ENCODE measurements at regions not wholly inside any gene's neighbourhood (a gene's known extent, or its start where the extent isn't known, plus 50 kb on each side); places are given as distances from the start of the nearest gene placed in this dataset.

DNA sequence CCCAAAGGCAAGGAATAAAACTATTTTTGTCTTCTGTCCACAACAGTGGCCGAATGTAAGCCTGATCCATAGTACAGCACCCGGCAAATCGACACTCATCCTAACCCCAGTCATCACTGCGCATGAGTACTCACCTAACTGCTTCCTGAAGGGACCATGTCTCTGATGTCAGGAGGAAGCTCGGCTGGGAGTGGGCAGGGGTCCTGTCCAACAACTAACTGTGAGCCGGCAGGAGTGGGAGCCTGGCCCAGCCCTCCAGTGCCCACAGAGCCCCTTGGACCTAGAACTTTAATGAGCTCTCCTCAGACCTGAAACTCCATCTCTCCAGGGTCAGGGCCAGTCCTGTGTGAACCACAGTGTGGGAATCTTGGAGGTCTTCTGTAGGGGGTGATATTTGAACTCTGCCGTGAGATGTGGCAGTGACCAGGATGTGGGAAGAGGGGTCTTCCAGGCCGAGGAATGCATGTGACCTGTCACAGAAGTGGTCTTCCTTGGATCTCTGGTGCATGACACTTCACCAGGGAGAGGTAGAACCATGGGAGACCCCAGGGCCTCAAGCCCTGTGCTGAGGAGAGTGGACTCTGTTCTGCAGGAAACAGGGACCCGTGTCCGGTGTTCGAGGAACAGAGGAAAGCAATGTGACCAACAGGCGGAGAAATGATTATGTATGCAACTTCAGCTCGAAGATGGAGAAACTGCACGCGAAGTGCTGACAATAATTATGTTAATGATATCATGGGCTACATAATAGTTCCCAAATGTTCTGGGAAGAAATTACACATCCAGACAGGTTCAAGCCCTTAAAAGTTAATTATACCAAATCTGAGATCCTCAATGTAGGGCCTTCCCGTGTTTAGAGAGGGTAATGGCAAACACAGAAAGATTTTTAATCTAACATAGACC is 240.1 kb upstream of the HDAC4 start:
- DNase-seq (ENCODE audit: low spot score), result no peak
- no peak for TF ChIP-seq CTCF (IDR thresholded peaks at IDR 0.05)
- ATAC-seq (ENCODE audit: low FRiP score), result no peak

- TF ChIP-seq CTCF (IDR thresholded peaks at IDR 0.05), result no peak
- no peak for ATAC-seq (ENCODE audit: low FRiP score)
- no peak for DNase-seq (ENCODE audit: low spot score)
Observed at GRCh38 chr2:239640210-239640609, 239.4 kb upstream of the HDAC4 start.

GRCh38 chr2:239639421-239640185 is 238.8 kb upstream of the HDAC4 start:
- DNase-seq (ENCODE audit: low spot score) (no peak), ATAC-seq (ENCODE audit: low FRiP score) (no peak)
- no peak for TF ChIP-seq CTCF (IDR thresholded peaks at IDR 0.05)

DNA sequence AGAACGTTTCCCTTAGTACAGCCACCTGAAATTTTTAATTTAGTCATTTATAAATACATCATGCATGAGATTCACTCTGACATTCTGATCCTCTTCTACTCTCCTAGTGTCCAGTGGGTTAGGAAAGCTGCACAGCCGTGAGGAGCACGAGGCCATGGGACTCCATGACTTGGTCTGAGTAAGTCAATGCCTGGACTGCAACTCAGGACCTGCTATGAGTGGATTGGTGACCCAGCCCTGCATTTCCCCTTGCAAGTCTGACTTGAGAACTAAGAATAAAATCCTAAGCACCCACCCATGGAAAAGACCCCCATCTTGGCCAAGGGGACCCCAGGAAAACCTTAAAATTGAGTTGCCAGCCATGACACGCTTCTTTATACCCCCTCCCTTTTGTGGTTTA is 237.6 kb upstream of the HDAC4 start:
- ATAC-seq (ENCODE audit: low FRiP score), result no peak
- no peak for TF ChIP-seq CTCF (IDR thresholded peaks at IDR 0.05)
- no peak for DNase-seq (ENCODE audit: low spot score)

GRCh38 chr2:239636808-239637207 is 236.0 kb upstream of the HDAC4 start:
- DNase-seq (ENCODE audit: low spot score) (no peak), ATAC-seq (ENCODE audit: low FRiP score) (peak; percentile 40)
- TF ChIP-seq CTCF (IDR thresholded peaks at IDR 0.05), result no peak

DNA sequence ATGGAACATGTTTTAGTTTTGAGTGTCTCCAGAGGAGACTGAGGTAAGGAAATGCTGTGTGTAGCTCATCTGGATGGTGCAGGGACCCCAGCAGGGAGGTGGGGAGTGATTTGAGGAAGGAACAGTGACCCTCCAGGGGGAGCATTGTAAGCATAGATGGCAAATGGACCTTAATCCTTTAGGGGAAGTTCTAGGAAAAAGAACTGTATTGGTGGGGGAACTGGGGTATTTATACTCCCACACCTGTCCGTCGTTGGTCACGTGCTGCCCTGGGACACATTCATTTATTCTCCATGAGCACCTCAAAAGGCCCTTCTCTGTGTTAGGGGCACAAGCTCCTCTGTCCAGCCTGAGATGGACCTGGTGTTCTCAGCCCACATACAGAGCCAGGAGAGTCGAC is 233.9 kb upstream of the HDAC4 start:
- no peak for TF ChIP-seq CTCF (IDR thresholded peaks at IDR 0.05)

More for the DNA sequence above, 233.9 kb upstream of the HDAC4 start:
- DNase-seq (ENCODE audit: low spot score) (no peak), ATAC-seq (ENCODE audit: low FRiP score) (no peak)

All from omental fat pad (tissue), 3 donors.